ENCODE measurements at regions not wholly inside any gene's neighbourhood (a gene's known extent, or its start where the extent isn't known, plus 50 kb on each side); places are given as distances from the start of the nearest gene placed in this dataset.

GRCh38 chr5:75928992-75929391 lies 154.2 kb upstream of the SV2C start (continued):
- TF ChIP-seq, protein P1, sequence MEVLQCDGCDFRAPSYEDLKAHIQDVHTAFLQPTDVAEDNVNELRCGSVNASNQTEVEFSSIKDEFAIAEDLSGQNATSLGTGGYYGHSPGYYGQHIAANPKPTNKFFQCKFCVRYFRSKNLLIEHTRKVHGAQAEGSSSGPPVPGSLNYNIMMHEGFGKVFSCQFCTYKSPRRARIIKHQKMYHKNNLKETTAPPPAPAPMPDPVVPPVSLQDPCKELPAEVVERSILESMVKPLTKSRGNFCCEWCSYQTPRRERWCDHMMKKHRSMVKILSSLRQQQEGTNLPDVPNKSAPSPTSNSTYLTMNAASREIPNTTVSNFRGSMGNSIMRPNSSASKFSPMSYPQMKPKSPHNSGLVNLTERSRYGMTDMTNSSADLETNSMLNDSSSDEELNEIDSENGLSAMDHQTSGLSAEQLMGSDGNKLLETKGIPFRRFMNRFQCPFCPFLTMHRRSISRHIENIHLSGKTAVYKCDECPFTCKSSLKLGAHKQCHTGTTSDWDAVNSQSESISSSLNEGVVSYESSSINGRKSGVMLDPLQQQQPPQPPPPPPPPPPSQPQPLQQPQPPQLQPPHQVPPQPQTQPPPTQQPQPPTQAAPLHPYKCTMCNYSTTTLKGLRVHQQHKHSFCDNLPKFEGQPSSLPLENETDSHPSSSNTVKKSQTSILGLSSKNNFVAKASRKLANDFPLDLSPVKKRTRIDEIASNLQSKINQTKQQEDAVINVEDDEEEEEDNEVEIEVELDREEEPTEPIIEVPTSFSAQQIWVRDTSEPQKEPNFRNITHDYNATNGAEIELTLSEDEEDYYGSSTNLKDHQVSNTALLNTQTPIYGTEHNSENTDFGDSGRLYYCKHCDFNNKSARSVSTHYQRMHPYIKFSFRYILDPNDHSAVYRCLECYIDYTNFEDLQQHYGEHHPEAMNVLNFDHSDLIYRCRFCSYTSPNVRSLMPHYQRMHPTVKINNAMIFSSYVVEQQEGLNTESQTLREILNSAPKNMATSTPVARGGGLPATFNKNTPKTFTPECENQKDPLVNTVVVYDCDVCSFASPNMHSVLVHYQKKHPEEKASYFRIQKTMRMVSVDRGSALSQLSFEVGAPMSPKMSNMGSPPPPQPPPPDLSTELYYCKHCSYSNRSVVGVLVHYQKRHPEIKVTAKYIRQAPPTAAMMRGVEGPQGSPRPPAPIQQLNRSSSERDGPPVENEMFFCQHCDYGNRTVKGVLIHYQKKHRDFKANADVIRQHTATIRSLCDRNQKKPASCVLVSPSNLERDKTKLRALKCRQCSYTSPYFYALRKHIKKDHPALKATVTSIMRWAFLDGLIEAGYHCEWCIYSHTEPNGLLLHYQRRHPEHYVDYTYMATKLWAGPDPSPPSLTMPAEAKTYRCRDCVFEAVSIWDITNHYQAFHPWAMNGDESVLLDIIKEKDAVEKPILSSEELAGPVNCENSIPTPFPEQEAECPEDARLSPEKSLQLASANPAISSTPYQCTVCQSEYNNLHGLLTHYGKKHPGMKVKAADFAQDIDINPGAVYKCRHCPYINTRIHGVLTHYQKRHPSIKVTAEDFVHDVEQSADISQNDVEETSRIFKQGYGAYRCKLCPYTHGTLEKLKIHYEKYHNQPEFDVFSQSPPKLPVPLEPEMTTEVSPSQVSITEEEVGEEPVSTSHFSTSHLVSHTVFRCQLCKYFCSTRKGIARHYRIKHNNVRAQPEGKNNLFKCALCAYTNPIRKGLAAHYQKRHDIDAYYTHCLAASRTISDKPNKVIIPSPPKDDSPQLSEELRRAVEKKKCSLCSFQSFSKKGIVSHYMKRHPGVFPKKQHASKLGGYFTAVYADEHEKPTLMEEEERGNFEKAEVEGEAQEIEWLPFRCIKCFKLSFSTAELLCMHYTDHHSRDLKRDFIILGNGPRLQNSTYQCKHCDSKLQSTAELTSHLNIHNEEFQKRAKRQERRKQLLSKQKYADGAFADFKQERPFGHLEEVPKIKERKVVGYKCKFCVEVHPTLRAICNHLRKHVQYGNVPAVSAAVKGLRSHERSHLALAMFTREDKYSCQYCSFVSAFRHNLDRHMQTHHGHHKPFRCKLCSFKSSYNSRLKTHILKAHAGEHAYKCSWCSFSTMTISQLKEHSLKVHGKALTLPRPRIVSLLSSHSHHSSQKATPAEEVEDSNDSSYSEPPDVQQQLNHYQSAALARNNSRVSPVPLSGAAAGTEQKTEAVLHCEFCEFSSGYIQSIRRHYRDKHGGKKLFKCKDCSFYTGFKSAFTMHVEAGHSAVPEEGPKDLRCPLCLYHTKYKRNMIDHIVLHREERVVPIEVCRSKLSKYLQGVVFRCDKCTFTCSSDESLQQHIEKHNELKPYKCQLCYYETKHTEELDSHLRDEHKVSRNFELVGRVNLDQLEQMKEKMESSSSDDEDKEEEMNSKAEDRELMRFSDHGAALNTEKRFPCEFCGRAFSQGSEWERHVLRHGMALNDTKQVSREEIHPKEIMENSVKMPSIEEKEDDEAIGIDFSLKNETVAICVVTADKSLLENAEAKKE (CRISPR knock-in tag; IDR thresholded peaks at IDR 0.05), result no peak
- TF ChIP-seq CTCF (conservative IDR thresholded peaks at IDR 0.05; ENCODE audit: low read depth in 2 of 2), result no peak
- TF ChIP-seq ZNF114 (CRISPR knock-in tag; IDR thresholded peaks at IDR 0.05), result no peak
- TF ChIP-seq ETS1 (IDR thresholded peaks at IDR 0.05), result no peak
- TF ChIP-seq ZNF331 (CRISPR knock-in tag; IDR thresholded peaks at IDR 0.05; ENCODE audit: low read depth), result no peak

DNA sequence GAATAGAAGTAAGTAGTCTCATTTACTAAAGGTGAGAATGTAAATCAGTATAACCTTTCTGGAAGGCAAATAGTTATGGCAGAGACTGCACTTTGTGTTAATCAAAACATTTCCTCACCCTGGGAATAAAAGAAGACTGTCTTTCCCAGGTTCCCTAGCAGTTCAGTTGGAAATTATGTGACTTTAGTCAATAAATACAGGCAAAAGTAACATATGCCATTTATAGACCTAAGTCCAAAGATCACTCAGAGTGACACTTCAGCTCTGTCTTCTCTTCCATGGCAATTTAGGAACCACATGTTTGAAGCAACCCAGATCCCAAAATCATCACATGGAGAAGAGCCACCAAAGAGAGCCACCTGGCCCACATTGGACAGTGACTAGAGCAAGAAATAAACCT lies 160.7 kb upstream of the SV2C start:
- no peaks in the 10 kb centered on the region for H3K4me1 ChIP-seq (ENCODE audit: insufficient read depth)
- no peak overlapping the region for H2AFZ ChIP-seq
- Mint-ChIP-seq H3K4me1 (no peaks in the 10 kb centered on the region), H3K9me3 (no peaks in the 10 kb centered on the region), H3K27me3 (ENCODE audit: insufficient read depth, low read depth, poor library complexity) (no peaks in the 10 kb centered on the region), H3K27ac (no peak overlapping the region), H3K36me3 (ENCODE audit: low read depth) (no peaks in the 10 kb centered on the region), H3K4me3 (no peak overlapping the region)
- no peaks in the 10 kb centered on the region for H3K27me3 ChIP-seq (ENCODE audit: insufficient read depth)
- no peaks in the 10 kb centered on the region for H3K79me2 ChIP-seq (replicated peaks; ENCODE audit: insufficient read depth)
- no peaks in the 10 kb centered on the region for H3K36me3 ChIP-seq (ENCODE audit: insufficient read depth)
- H3K9me2 ChIP-seq (ENCODE audit: insufficient read depth), result peaks cover 6% of the 10 kb centered on the region; the same call in 1 of the 2 replicates
- ATAC-seq (no peak), DNase-seq (ENCODE audit: low spot score) (no peak)
- H3K4me3 ChIP-seq, result no peak overlapping the region
- H3F3A ChIP-seq (replicated peaks; ENCODE audit: low read depth), result no peaks in the 10 kb centered on the region
- no peaks in the 10 kb centered on the region for H4K20me1 ChIP-seq (replicated peaks; ENCODE audit: insufficient read depth)
- H3K4me2 ChIP-seq, result no peak overlapping the region
- no peak for TF ChIP-seq ZNF114 (CRISPR knock-in tag; IDR thresholded peaks at IDR 0.05)
- TF ChIP-seq POLR2AphosphoS5 (IDR thresholded peaks at IDR 0.05; ENCODE audit: low read depth), result no peak
- TF ChIP-seq CTCF (conservative IDR thresholded peaks at IDR 0.05; ENCODE audit: low read depth in 2 of 2), result no peak
- no peak overlapping the region for H3K27ac ChIP-seq (ENCODE audit: low read depth)
